Progenitor cell of endocrine pancreas (in vitro differentiated cells): ENCODE measurements at regions not wholly inside any gene's neighbourhood (a gene's known extent, or its start where the extent isn't known, plus 50 kb on each side); places are given as distances from the start of the nearest gene placed in this dataset.

Source experiments
- DNase-seq: peaks from one replicate; pipeline ENCODE4 v3.0.0; 2021; ENCODE audit warnings: low spot score; ENCODE audit not compliant: unreplicated experiment
- H3K27ac Mint-ChIP-seq: 2 replicates; pipeline ENCODE4 v1.8.0; 2021; ENCODE audit warnings: mild to moderate bottlenecking, moderate library complexity, mixed read lengths
- H3K27me3 Mint-ChIP-seq: 2 replicates; pipeline ENCODE4 v1.8.0; 2021; ENCODE audit warnings: mixed read lengths
- H3K36me3 Mint-ChIP-seq: 2 replicates; pipeline ENCODE4 v1.8.0; 2022; ENCODE audit warnings: mixed read lengths; ENCODE audit not compliant: insufficient read depth
- H3K4me1 Mint-ChIP-seq: 2 replicates; pipeline ENCODE4 v1.8.0; 2021; ENCODE audit warnings: low read depth, mixed read lengths
- H3K4me3 Mint-ChIP-seq: 2 replicates; pipeline ENCODE4 v1.8.0; 2021; ENCODE audit warnings: low read depth, mild to moderate bottlenecking, moderate library complexity, mixed read lengths
- H3K9me3 Mint-ChIP-seq: 2 replicates; pipeline ENCODE4 v1.8.0; 2021; ENCODE audit warnings: low read depth, mixed read lengths
- CTCF ChIP-seq: fragments of 200-600 bp; sonication (generic); IDR thresholded peaks from one replicate; pipeline ENCODE4 v1.5.0; 2021; ENCODE audit warnings: antibody characterized with exemption, mild to moderate bottlenecking; ENCODE audit not compliant: unreplicated experiment

- Mint-ChIP-seq H3K27me3 (no peaks in the 10 kb centered on the region), H3K4me3 (no peak overlapping the region), H3K4me1 (no peaks in the 10 kb centered on the region), H3K9me3 (peaks cover 6% of the 10 kb centered on the region), H3K27ac (no peak overlapping the region), H3K36me3 (no peaks in the 10 kb centered on the region)
- TF ChIP-seq CTCF = no peak
- DNase-seq = no peak
Observed at GRCh38 chr16:59404509-59404908, 670.4 kb upstream of the GOT2 start.

- Mint-ChIP-seq H3K4me1 (peaks cover under 1% of the 10 kb centered on the region), H3K27ac (no peak overlapping the region), H3K36me3 (no peaks in the 10 kb centered on the region), H3K9me3 (no peaks in the 10 kb centered on the region), H3K4me3 (no peak overlapping the region), H3K27me3 (no peaks in the 10 kb centered on the region)
- DNase-seq = no peak
- no peak for TF ChIP-seq CTCF
Observed at GRCh38 chr16:59400830-59401229, 666.7 kb upstream of the GOT2 start.

- Mint-ChIP-seq H3K9me3 (no peaks in the 10 kb centered on the region), H3K27ac (no peak overlapping the region), H3K4me3 (no peak overlapping the region), H3K27me3 (no peaks in the 10 kb centered on the region), H3K36me3 (no peaks in the 10 kb centered on the region), H3K4me1 (peaks cover 2% of the 10 kb centered on the region)
- no peak for DNase-seq
- no peak for TF ChIP-seq CTCF
Observed at GRCh38 chr16:59397638-59398037, 663.5 kb upstream of the GOT2 start.

- TF ChIP-seq CTCF = no peak
- Mint-ChIP-seq H3K36me3 (no peaks in the 10 kb centered on the region), H3K9me3 (no peaks in the 10 kb centered on the region), H3K4me3 (no peak overlapping the region), H3K27ac (no peak overlapping the region), H3K4me1 (peaks cover 2% of the 10 kb centered on the region), H3K27me3 (no peaks in the 10 kb centered on the region)
- DNase-seq = no peak
Observed at GRCh38 chr16:59394526-59394925, 660.4 kb upstream of the GOT2 start.

- Mint-ChIP-seq H3K9me3 (no peaks in the 10 kb centered on the region), H3K4me3 (no peak overlapping the region), H3K36me3 (no peaks in the 10 kb centered on the region), H3K4me1 (peaks cover 2% of the 10 kb centered on the region), H3K27me3 (no peaks in the 10 kb centered on the region), H3K27ac (no peak overlapping the region)
- DNase-seq = no peak
- no peak for TF ChIP-seq CTCF
Observed at GRCh38 chr16:59392911-59393310, 658.8 kb upstream of the GOT2 start.
